ENCODE measurements at regions not wholly inside any gene's neighbourhood (a gene's known extent, or its start where the extent isn't known, plus 50 kb on each side); places are given as distances from the start of the nearest gene placed in this dataset.

DNA sequence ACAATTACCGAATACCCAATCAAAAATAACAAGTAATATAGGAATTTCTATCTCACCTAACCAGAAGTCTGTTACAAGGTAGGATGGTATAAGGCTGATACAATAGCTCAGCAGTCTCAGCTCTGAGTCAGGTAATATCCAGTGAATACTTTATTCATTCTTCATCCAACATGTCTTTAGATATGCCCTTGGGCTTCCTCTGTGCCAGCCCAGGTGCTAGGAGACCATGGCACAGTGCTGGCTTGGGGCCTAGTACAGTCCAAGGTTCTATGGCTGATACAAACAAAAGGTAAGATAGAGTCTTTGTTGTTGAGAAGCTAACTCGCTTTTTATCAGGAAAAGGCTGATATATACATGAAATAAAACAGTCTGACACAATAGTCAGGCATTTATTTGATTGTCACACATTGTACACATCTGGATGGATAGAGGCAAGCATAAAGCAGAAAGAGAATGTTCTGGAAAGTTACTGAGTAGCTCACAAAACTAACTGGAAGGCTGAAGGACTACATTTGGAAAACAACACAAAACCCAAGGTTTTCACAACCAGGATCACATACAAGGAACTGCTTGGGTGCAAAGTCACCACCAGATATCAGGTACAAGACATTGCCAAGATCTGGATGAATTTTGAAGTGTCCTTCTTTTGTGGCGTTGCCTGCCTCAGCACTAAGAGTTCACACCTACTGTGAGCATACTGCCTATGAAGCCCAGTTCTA is 110.4 kb upstream of the SCAF8 start:
- no peak overlapping the region for H2BK12ac ChIP-seq (ENCODE audit: insufficient read length, low read depth, low read length)
- H3K4me2 ChIP-seq (ENCODE audit: insufficient read depth, insufficient read length, low read length): no peak overlapping the region
- no peak overlapping the region for H3T11ph ChIP-seq (ENCODE audit: low read length)
- H2AFZ ChIP-seq (ENCODE audit: low read length): no peak overlapping the region
- no peak overlapping the region for H3K18ac ChIP-seq (ENCODE audit: insufficient read length, low read depth, low read length)
- TF ChIP-seq, protein P1, sequence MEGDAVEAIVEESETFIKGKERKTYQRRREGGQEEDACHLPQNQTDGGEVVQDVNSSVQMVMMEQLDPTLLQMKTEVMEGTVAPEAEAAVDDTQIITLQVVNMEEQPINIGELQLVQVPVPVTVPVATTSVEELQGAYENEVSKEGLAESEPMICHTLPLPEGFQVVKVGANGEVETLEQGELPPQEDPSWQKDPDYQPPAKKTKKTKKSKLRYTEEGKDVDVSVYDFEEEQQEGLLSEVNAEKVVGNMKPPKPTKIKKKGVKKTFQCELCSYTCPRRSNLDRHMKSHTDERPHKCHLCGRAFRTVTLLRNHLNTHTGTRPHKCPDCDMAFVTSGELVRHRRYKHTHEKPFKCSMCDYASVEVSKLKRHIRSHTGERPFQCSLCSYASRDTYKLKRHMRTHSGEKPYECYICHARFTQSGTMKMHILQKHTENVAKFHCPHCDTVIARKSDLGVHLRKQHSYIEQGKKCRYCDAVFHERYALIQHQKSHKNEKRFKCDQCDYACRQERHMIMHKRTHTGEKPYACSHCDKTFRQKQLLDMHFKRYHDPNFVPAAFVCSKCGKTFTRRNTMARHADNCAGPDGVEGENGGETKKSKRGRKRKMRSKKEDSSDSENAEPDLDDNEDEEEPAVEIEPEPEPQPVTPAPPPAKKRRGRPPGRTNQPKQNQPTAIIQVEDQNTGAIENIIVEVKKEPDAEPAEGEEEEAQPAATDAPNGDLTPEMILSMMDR (conservative IDR thresholded peaks at IDR 0.05): no peak
- no peak for DNase-seq
- no peak overlapping the region for H2BK5ac ChIP-seq (ENCODE audit: insufficient read length, low read length)
- no peaks in the 10 kb centered on the region for H4K20me1 ChIP-seq (ENCODE audit: control insufficient read depth, insufficient read depth, insufficient read length)
- H2BK20ac ChIP-seq (ENCODE audit: low read depth, low read length, poor library complexity, severe bottlenecking): no peak overlapping the region
- H4K5ac ChIP-seq (ENCODE audit: insufficient read length, low read depth, low read length): no peak overlapping the region
- H3K23me2 ChIP-seq (ENCODE audit: insufficient read length, low read depth, low read length, poor library complexity, severe bottlenecking): no peaks in the 10 kb centered on the region
- no CpG with 5 or more reads among the region's 3 CpGs for WGBS (ENCODE audit: extremely low coverage, insufficient read length, low lambda C conversion rate)
- no peak overlapping the region for H3K4ac ChIP-seq (ENCODE audit: low read depth, low read length)
- no peak overlapping the region for H2BK120ac ChIP-seq (ENCODE audit: low read depth, low read length, poor library complexity, severe bottlenecking)
- no peak overlapping the region for H2BK15ac ChIP-seq (ENCODE audit: low read depth, low read length)
- no peak overlapping the region for H4K91ac ChIP-seq (ENCODE audit: insufficient read length, low read depth, low read length)
- no peaks in the 10 kb centered on the region for H3K9me3 ChIP-seq (ENCODE audit: control insufficient read depth, low read depth, low read length)
- Mint-ChIP-seq H3K27ac (no peak overlapping the region), H3K27me3 (ENCODE audit: low read depth) (no peaks in the 10 kb centered on the region), H3K36me3 (ENCODE audit: insufficient read depth in 1 of 3, low read depth in 3 of 3) (no peaks in the 10 kb centered on the region), H3K4me1 (peaks cover 5 to 9% of the 10 kb centered on the region in 2 experiments), H3K4me3 (no peak overlapping the region), H3K9me3 (no peaks in the 10 kb centered on the region)
- no peaks in the 10 kb centered on the region for H3K79me1 ChIP-seq (ENCODE audit: insufficient read depth, low read depth, low read length, poor library complexity, severe bottlenecking)
- H3K79me2 ChIP-seq (ENCODE audit: insufficient read depth, low read length): no peaks in the 10 kb centered on the region
- no peaks in the 10 kb centered on the region for H3K27me3 ChIP-seq (ENCODE audit: insufficient read depth, low read length)
- no peaks in the 10 kb centered on the region for H3K4me1 ChIP-seq (ENCODE audit: insufficient read depth, low read length)
- no peak overlapping the region for H3K14ac ChIP-seq (ENCODE audit: insufficient read depth, low read length)
- H3K9ac ChIP-seq (ENCODE audit: extremely low read depth, insufficient read length, low read length): no peak overlapping the region
- H4K8ac ChIP-seq (replicated peaks; ENCODE audit: insufficient read length, low read depth, low read length): no peak overlapping the region
- H3K56ac ChIP-seq (ENCODE audit: insufficient read length, low read depth, low read length): no peak overlapping the region
- no peak overlapping the region for H3K27ac ChIP-seq (ENCODE audit: insufficient read length, low read depth, low read length)
- H3K23ac ChIP-seq (ENCODE audit: insufficient read length, low read depth, low read length): no peak overlapping the region
- no peak overlapping the region for H2AK5ac ChIP-seq (ENCODE audit: insufficient read length, low read length)

Data from H9 (cell line).